Stimulated activated CD4-positive, alpha-beta T cell treated with anti-CD3 and anti-CD28 coated beads, Interleukin-12 subunit alpha, Interleukin-12 subunit beta, amount 100 ng/mL, for 4 hours (primary cell): ENCODE measurements at regions not wholly inside any gene's neighbourhood (a gene's known extent, or its start where the extent isn't known, plus 50 kb on each side); places are given as distances from the start of the nearest gene placed in this dataset.
"Not testable (repeated sequence)": the region's sequence is repeated elsewhere in the genome, so short reads cannot be mapped to it uniquely, and the experiment has no call there.

Experiments
- DNase-seq: peaks from one replicate; pipeline ENCODE4 v3.0.0-alpha.2; 2020

DNA sequence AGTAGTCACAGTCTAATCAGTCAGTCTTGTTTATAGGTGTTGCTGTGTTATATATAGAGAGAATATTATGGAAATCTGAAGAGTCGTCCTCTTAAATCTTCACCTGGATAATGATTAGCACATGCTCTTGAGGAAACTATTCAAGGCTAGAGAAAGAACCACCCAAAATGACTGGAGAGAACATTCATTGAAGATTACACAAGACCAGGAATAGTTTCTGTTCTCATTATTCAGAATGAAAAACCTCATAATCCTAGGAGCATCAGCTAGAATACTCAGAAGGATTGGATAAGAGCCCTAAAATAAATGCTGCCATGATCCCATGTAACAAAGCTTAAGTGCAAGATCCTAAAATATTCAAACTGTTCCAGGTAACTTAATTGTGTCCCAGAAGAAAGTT, 278.2 kb upstream of the PREP start:
- DNase-seq: no peak

DNA sequence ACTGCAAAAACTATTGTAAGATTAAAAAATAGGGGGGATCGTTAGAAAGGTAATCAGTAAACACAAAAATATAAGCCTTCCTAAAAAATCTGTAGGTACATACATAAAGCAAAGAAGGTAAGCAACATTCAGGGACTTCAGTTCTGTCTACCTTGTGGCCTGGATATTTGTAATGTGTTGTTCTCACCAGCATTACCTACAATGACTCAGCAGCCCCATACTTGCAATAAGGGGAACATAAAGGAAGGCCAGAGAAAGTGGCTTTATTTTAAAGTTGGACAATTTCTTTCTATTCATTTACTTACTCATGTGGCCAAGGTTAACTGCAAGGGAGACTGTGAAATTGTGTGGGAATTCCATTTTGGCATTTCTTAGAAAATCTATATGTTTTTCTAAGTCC, 277.2 kb upstream of the PREP start:
- DNase-seq: no peak

- no peak for DNase-seq
Measured at GRCh38 chr6:105678516-105678915, 275.6 kb upstream of the PREP start.

- DNase-seq: no peak
Measured at GRCh38 chr6:105677671-105678475, 275.0 kb upstream of the PREP start.

DNA sequence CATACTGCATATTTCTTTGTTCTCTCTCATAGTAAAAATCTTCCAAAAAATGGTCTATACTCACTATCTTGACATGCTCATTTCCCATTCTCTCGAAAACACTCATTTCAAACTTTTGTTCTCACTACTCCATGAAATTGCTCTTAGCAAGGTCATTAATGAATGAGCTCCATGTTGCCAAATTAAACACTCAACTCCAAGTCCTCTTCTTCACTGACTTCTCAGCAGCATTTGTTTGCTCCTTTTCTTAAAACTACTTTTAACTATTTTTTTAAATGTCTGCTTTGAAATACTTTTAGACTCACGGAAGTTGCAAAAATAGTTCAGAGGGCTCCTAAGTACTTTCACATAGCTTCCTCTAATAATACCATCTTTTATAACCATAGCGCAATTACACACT, 274.0 kb upstream of the PREP start:
- DNase-seq: no peak

- no peak for DNase-seq
Measured at GRCh38 chr6:105675715-105676397, 273.0 kb upstream of the PREP start.

GRCh38 chr6:105672856-105673538, 270.1 kb upstream of the PREP start:
- not testable (repeated sequence) for DNase-seq

GRCh38 chr6:105669232-105669631, 266.4 kb upstream of the PREP start:
- DNase-seq: no peak

- no peak for DNase-seq
Measured at GRCh38 chr6:105667056-105667455, 264.2 kb upstream of the PREP start.

DNA sequence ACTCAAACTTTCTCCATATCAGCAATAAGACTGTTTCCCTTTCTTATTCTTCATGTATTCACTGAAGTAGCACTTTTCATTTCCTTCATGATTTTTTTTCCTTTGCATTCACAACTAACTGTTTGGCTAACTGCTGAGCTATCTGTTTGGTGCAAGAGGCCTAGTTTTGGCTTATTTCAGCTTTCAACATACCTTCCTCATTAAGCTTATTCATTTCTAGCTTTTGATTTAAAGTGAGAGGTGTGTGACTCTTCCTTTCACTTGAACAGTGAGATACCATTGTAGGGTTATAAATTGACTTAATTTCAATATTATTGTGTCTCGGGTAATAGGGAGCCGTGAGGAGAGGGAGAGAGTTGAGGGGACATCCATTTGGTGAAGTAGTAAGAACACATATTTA, 262.0 kb upstream of the PREP start:
- DNase-seq: no peak

- DNase-seq: no peak
Measured at GRCh38 chr6:105651969-105652368, 249.1 kb upstream of the PREP start.

DNA sequence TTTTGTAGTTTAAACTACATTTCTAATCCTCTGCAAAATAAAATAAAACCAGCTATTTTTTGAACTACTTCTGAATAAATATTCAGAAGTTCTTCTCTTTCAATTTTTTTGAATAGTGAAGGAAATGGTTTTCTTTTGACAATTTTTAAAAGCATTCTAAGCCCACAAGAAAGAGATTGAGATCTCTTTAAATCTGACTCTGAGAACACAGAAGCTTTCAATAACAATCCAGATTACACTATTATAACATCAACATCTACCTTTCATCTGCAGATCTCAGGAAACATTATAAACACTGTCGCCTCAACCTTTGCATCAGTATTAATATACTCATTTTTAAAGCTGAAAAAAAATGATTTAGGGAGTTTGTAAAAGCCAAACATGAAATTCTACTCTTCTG, 247.5 kb upstream of the PREP start:
- no peak for DNase-seq

- DNase-seq: no peak
Measured at GRCh38 chr6:105649192-105649591, 246.3 kb upstream of the PREP start.

DNA sequence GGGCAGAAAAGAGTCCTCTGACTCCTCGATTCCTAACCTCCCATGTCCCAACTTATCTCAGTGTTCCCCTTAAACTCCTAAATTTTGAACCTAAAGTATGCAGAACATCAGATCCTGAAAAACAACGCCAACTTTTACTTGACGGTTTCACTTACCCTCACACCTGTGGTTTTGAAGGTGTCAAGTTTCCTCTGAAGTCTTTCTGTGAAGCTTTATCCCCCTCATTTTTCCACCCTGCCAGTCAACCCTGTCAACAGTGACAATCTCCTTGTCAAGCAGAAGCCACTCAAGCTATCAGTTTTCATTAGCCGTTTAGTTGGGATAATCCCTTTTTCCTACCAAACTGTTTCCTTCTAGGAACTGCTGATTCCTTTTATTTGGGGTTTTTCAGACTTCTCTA, 245.4 kb upstream of the PREP start:
- no peak for DNase-seq

- DNase-seq: no peak
Measured at GRCh38 chr6:105646391-105646867, 243.5 kb upstream of the PREP start.

DNA sequence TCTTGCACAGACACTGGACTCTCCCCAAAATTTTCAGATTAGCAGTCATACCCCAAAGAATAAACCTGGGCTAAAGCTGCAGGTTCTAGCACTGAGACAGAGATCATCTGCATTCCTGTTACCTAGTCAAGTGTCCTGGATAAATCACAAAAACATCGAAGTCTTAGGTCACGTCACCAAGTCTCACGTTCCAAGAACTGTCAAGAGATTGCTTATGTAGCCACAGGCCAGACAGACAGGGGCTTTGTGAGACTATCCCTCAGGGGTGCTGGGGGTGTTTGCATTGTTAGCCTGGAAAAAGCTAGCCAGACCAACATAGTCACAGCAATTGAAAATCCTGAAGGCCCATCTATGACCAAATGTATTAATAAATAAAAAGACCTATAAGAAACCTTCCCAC, 243.1 kb upstream of the PREP start:
- DNase-seq: no peak

GRCh38 chr6:105645156-105645555, 242.3 kb upstream of the PREP start:
- no peak for DNase-seq

DNA sequence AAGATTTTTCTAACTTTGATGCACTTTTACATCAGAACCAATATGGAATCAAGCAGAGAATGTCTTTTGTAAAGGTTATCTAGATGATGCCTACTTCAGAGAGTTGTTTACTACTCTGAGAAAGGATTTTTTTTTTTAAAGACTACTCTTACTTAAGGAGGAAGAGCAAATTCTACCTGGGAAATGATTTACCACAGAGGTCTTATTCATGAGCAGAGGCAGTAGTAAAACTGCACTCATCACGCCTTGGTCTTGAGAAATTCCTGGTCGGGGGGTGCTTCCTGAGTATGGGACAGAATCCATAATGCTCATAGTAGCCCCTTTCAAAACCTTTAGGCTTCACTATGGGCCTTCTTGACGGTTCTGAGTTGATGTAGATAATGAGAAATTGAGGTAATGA, 241.8 kb upstream of the PREP start:
- no peak for DNase-seq

DNA sequence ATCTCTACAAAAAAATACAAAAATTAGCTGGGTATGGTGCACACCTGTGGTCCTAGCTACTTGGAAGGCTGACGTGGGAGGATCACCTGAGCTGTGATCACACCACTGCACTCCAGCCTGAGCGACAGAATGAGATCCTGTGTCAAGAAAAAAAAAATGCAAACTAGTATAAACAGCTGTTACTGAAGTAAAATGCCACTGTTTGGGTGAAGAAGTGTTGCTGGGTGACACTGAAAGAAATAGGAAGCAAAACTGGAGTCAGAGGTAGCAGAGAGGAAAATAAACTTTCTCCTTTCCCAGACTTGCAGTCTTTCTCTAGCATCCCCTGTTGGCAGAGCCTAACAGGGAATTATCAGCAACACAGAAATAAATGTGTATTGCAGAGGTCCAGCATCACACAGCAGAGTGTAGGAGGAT, 241.2 kb upstream of the PREP start:
- no peak for DNase-seq

- DNase-seq: no peak
Measured at GRCh38 chr6:105642708-105643107, 239.8 kb upstream of the PREP start.

- no peak for DNase-seq
Measured at GRCh38 chr6:105641504-105641903, 238.6 kb upstream of the PREP start.

DNA sequence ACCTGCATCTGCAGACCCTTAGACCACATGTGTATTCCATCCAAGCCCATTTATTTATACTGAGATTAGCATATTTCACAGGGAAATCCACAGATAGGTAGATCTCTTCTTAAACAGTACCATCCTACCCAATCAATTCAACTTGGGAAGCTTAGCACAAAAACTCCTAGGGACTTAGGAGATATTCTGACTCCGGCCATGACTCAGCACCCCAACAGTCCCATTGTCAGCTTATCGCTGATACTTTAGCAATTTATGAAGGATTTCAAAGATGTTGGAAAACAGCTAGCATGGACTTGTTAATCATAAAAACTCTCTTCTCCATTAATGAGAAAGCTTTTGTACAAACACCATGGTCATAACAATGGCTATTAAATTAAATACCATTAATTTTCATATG, 236.2 kb upstream of the PREP start:
- DNase-seq: no peak

- no peak for DNase-seq
Measured at GRCh38 chr6:105633814-105634213, 230.9 kb upstream of the PREP start.
